H9 (cell line): ENCODE measurements at regions not wholly inside any gene's neighbourhood (a gene's known extent, or its start where the extent isn't known, plus 50 kb on each side); places are given as distances from the start of the nearest gene placed in this dataset.

Experiments used
- DNase-seq: peaks from one replicate; pipeline ENCODE4 v3.0.0-alpha.2; 2017
- H2AFZ ChIP-seq: one replicate; pipeline ENCODE4 v1.6.1; 2013; ENCODE audit warnings: mild to moderate bottlenecking, low read length, control low read depth, moderate library complexity
- H2AK5ac ChIP-seq: 2 replicates; pipeline ENCODE4 v1.6.1; 2013; ENCODE audit warnings: low read length, control low read depth, mixed read lengths; ENCODE audit not compliant: insufficient read length
- H2BK120ac ChIP-seq: one replicate; pipeline ENCODE4 v1.6.1; 2013; ENCODE audit warnings: low read depth, mild to moderate bottlenecking, low read length, control low read depth, inconsistent platforms; ENCODE audit not compliant: poor library complexity, severe bottlenecking
- H2BK12ac ChIP-seq: 2 replicates; pipeline ENCODE4 v1.6.1; 2013; ENCODE audit warnings: low read length, control low read depth, mixed read lengths, low read depth; ENCODE audit not compliant: insufficient read length
- H2BK15ac ChIP-seq: 2 replicates; pipeline ENCODE4 v1.6.1; 2013; ENCODE audit warnings: low read depth, low read length, control low read depth
- H2BK20ac ChIP-seq: one replicate; pipeline ENCODE4 v1.6.1; 2013; ENCODE audit warnings: low read depth, mild to moderate bottlenecking, low read length, control low read depth, inconsistent platforms; ENCODE audit not compliant: poor library complexity, severe bottlenecking
- H2BK5ac ChIP-seq: 2 replicates; pipeline ENCODE4 v1.6.1; 2013; ENCODE audit warnings: low read length, control low read depth, mixed read lengths; ENCODE audit not compliant: insufficient read length
- H3K14ac ChIP-seq: 2 replicates; pipeline ENCODE4 v1.6.1; 2013; ENCODE audit warnings: low read length, control low read depth; ENCODE audit not compliant: insufficient read depth
- H3K18ac ChIP-seq: 2 replicates; pipeline ENCODE4 v1.6.1; 2013; ENCODE audit warnings: low read depth, mild to moderate bottlenecking, mixed read lengths, low read length, control low read depth; ENCODE audit not compliant: insufficient read length
- H3K23ac ChIP-seq: 2 replicates; pipeline ENCODE4 v1.6.1; 2013; ENCODE audit warnings: low read length, control low read depth, mixed read lengths, low read depth; ENCODE audit not compliant: insufficient read length
- H3K23me2 ChIP-seq: 2 replicates; pipeline ENCODE4 v1.6.1; 2013; ENCODE audit warnings: low read depth, mild to moderate bottlenecking, mixed read lengths, low read length, control low read depth; ENCODE audit not compliant: insufficient read length, poor library complexity, severe bottlenecking
- H3K27ac ChIP-seq: 2 replicates; pipeline ENCODE4 v1.5.1; 2013; ENCODE audit warnings: low read length, control low read depth, mixed read lengths, low read depth; ENCODE audit not compliant: insufficient read length
- H3K27me3 ChIP-seq: 2 replicates; pipeline ENCODE4 v1.6.1; 2013; ENCODE audit warnings: low read length, control low read depth, inconsistent platforms; ENCODE audit not compliant: insufficient read depth
- H3K4ac ChIP-seq: 2 replicates; pipeline ENCODE4 v1.6.1; 2013; ENCODE audit warnings: low read depth, mild to moderate bottlenecking, control low read depth, inconsistent platforms, low read length, moderate library complexity
- H3K4me1 ChIP-seq: 2 replicates; pipeline ENCODE4 v1.6.1; 2013; ENCODE audit warnings: low read length, control low read depth, inconsistent platforms; ENCODE audit not compliant: insufficient read depth
- H3K4me2 ChIP-seq: 2 replicates; pipeline ENCODE4 v1.6.1; 2013; ENCODE audit warnings: low read length, control low read depth, mixed read lengths; ENCODE audit not compliant: insufficient read length, insufficient read depth
- H3K56ac ChIP-seq: 2 replicates; pipeline ENCODE4 v1.6.1; 2013; ENCODE audit warnings: low read depth, mild to moderate bottlenecking, mixed read lengths, low read length, control low read depth; ENCODE audit not compliant: insufficient read length
- H3K79me1 ChIP-seq: 2 replicates; pipeline ENCODE4 v1.6.1; 2013; ENCODE audit warnings: low read depth, mild to moderate bottlenecking, moderate library complexity, low read length, control low read depth, inconsistent platforms; ENCODE audit not compliant: insufficient read depth, poor library complexity, severe bottlenecking
- H3K79me2 ChIP-seq: 2 replicates; pipeline ENCODE4 v1.6.1; 2013; ENCODE audit warnings: low read length, control low read depth, inconsistent platforms; ENCODE audit not compliant: insufficient read depth
- H3K9ac ChIP-seq: 2 replicates; pipeline ENCODE4 v1.6.1; 2013; ENCODE audit warnings: low read length, control low read depth, mixed read lengths; ENCODE audit not compliant: insufficient read length; ENCODE audit errors: extremely low read depth
- H3K9me3 ChIP-seq: one replicate; pipeline ENCODE4 v1.6.1; 2013; ENCODE audit warnings: low read depth, low read length, inconsistent platforms; ENCODE audit not compliant: control insufficient read depth
- H3T11ph ChIP-seq: one replicate; pipeline ENCODE4 v1.6.1; 2013; ENCODE audit warnings: mild to moderate bottlenecking, low read length, control low read depth, inconsistent platforms
- H4K20me1 ChIP-seq: one replicate; pipeline ENCODE4 v1.6.1; 2013; ENCODE audit not compliant: control insufficient read depth, insufficient read length, insufficient read depth
- H4K5ac ChIP-seq: 2 replicates; pipeline ENCODE4 v1.6.1; 2013; ENCODE audit warnings: low read depth, mild to moderate bottlenecking, mixed read lengths, low read length, control low read depth; ENCODE audit not compliant: insufficient read length
- H4K8ac ChIP-seq: replicated peaks from 2 replicates; pipeline ENCODE4 v1.6.1; 2013; ENCODE audit warnings: low read length, control low read depth, mixed read lengths, low read depth; ENCODE audit not compliant: insufficient read length
- H4K91ac ChIP-seq: 2 replicates; pipeline ENCODE4 v1.6.1; 2013; ENCODE audit warnings: low read depth, mild to moderate bottlenecking, moderate library complexity, mixed read lengths, low read length, control low read depth; ENCODE audit not compliant: insufficient read length
- H3K27ac Mint-ChIP-seq, 3 experiments: 2 replicates in 2 of 3; 3 replicates in 1 of 3; pipeline ENCODE4 v1.8.0; 2020 to 2021; ENCODE audit warnings: mixed read lengths in 3 of 3, mild to moderate bottlenecking in 1 of 3, moderate library complexity in 1 of 3
- H3K27me3 Mint-ChIP-seq: 2 replicates; pipeline ENCODE4 v1.8.0; 2021; ENCODE audit warnings: low read depth, mild to moderate bottlenecking, moderate library complexity, mixed read lengths
- H3K36me3 Mint-ChIP-seq, 3 experiments: 2 replicates in 2 of 3; 3 replicates in 1 of 3; pipeline ENCODE4 v1.8.0; 2020 to 2021; ENCODE audit warnings: low read depth in 3 of 3, mixed read lengths in 3 of 3; ENCODE audit not compliant: insufficient read depth in 1 of 3
- H3K4me1 Mint-ChIP-seq, 2 experiments: 2 replicates each; pipeline ENCODE4 v1.8.0; 2020; ENCODE audit warnings: mixed read lengths in 2 of 2
- H3K4me3 Mint-ChIP-seq, 2 experiments: 2 replicates in 1 of 2; 3 replicates in 1 of 2; pipeline ENCODE4 v1.8.0; 2020 to 2021; ENCODE audit warnings: mild to moderate bottlenecking in 2 of 2, mixed read lengths in 2 of 2, moderate library complexity in 1 of 2
- H3K9me3 Mint-ChIP-seq, 2 experiments: 2 replicates in 1 of 2; 3 replicates in 1 of 2; pipeline ENCODE4 v1.8.0; 2020; ENCODE audit warnings: mild to moderate bottlenecking in 2 of 2, mixed read lengths in 2 of 2, moderate library complexity in 1 of 2
- CTCF ChIP-seq: fragments of 200-600 bp; sonication (generic); conservative IDR thresholded peaks from 3 replicates; pipeline ENCODE4 v1.8.0; 2021; ENCODE audit warnings: antibody characterized with exemption, mild to moderate bottlenecking
- WGBS: extraction: QIAGEN DNeasy Blood & Tissue Kit; methylation state at CpG from one replicate; pipeline ENCODE4 v1.1.7; 2013; ENCODE audit warnings: missing lambda C conversion rate, low lambda C conversion rate, mixed read lengths; ENCODE audit not compliant: insufficient read length; ENCODE audit errors: extremely low coverage; 5-methylcytosine and 5-hydroxymethylcytosine counted together

GRCh38 chrX:20388594-20388993 lies 121.9 kb upstream of the RPS6KA3 start:
- H3K4me1 ChIP-seq = no peaks in the 10 kb centered on the region
- no peaks in the 10 kb centered on the region for H3K4me1 Mint-ChIP-seq
- no peaks in the 10 kb centered on the region for H3K79me2 ChIP-seq
- no peak overlapping the region for H3K23ac ChIP-seq
- no peak overlapping the region for H3K27ac ChIP-seq
- H2AFZ ChIP-seq = no peak overlapping the region
- H3K27ac Mint-ChIP-seq = no peak overlapping the region
- H3T11ph ChIP-seq = no peak overlapping the region
- no peak overlapping the region for H2BK12ac ChIP-seq
- no peak overlapping the region for H3K14ac ChIP-seq
- no peaks in the 10 kb centered on the region for H3K9me3 ChIP-seq
- TF ChIP-seq CTCF = no peak
- no peaks in the 10 kb centered on the region for H4K20me1 ChIP-seq
- no peak overlapping the region for H3K9ac ChIP-seq
- H3K9me3 Mint-ChIP-seq = peaks cover 40 to 42% of the 10 kb centered on the region in 2 experiments
- H4K5ac ChIP-seq = no peak overlapping the region
- no peaks in the 10 kb centered on the region for H3K27me3 ChIP-seq
- no peak overlapping the region for H3K18ac ChIP-seq
- no peaks in the 10 kb centered on the region; the same call in 1 of the 2 replicates for H3K27me3 Mint-ChIP-seq
- H3K4ac ChIP-seq = no peak overlapping the region
- H3K4me2 ChIP-seq = no peak overlapping the region
- H2BK20ac ChIP-seq = no peak overlapping the region
- no peak for DNase-seq
- H4K8ac ChIP-seq = no peak overlapping the region
- no CpG with 5 or more reads among the region's 5 CpGs for WGBS
- H3K79me1 ChIP-seq = no peaks in the 10 kb centered on the region
- no peak overlapping the region for H3K56ac ChIP-seq
- H2BK15ac ChIP-seq = no peak overlapping the region
- no peak overlapping the region for H3K4me3 Mint-ChIP-seq
- H3K36me3 Mint-ChIP-seq = peaks cover 0 to 3% (median 0%) of the 10 kb centered on the region in 3 experiments; a peak in 1 of 7 replicates
- no peak overlapping the region for H2BK5ac ChIP-seq
- H2AK5ac ChIP-seq = no peak overlapping the region
- H4K91ac ChIP-seq = no peak overlapping the region
- no peak overlapping the region for H2BK120ac ChIP-seq
- H3K23me2 ChIP-seq = no peaks in the 10 kb centered on the region
